ENCODE measurements at regions not wholly inside any gene's neighbourhood (a gene's known extent, or its start where the extent isn't known, plus 50 kb on each side); places are given as distances from the start of the nearest gene placed in this dataset.

DNA sequence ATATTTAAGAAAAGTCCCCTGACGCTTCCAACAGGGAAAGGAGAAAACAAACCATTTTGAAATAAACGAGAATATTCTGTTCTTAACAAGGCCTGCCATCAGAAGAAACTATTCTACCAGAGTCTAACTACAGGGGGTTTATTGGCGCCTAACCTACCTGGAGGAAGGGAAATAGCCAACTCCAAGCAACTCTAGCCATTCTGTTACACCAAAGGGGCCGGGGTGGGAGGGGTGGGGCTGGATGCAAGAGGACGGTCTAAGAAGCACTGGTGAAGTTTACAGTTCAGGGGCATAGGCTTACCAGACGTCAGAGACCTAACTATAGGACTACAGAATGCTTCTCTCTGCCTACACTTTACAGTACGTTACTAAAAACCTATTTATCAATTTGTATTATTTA is 60.5 kb upstream of the GALNT5 start:
- no peak overlapping the region for H2AK5ac ChIP-seq (ENCODE audit: low read length)
- H3K4ac ChIP-seq (ENCODE audit: low read depth, low read length) = no peak overlapping the region
- H4K8ac ChIP-seq (ENCODE audit: low read depth, low read length) = no peak overlapping the region
- H3K27ac ChIP-seq (ENCODE audit: low read depth, low read length) = no peak overlapping the region
- H3K23ac ChIP-seq (ENCODE audit: low read length) = no peak overlapping the region
- no peaks in the 10 kb centered on the region for H3K79me2 ChIP-seq (ENCODE audit: control insufficient read depth, insufficient read depth, low read length)
- no peak overlapping the region for H2BK5ac ChIP-seq (ENCODE audit: low read length)
- no peak overlapping the region for H3K56ac ChIP-seq (ENCODE audit: low read length)
- H3K4me1 ChIP-seq (ENCODE audit: control insufficient read depth, low read depth, low read length) = no peaks in the 10 kb centered on the region
- DNase-seq = peak; percentile 33
- no peaks in the 10 kb centered on the region for H3K27me3 ChIP-seq (ENCODE audit: insufficient read depth, low read length, poor library complexity)
- H3K18ac ChIP-seq (ENCODE audit: low read length) = no peak overlapping the region
- H3K79me1 ChIP-seq (ENCODE audit: low read length) = no peaks in the 10 kb centered on the region
- no peak overlapping the region for H3K4me3 ChIP-seq (ENCODE audit: low read length)
- no peak overlapping the region for H4K5ac ChIP-seq (ENCODE audit: low read length)
- no peak overlapping the region for H3K4me2 ChIP-seq (ENCODE audit: low read length)
- no peak overlapping the region for H2BK120ac ChIP-seq (ENCODE audit: low read depth, low read length)
- no peaks in the 10 kb centered on the region for H3K36me3 ChIP-seq (ENCODE audit: control insufficient read depth, insufficient read depth, low read length)
- no peak overlapping the region for H2BK15ac ChIP-seq (replicated peaks; ENCODE audit: low read depth)
- no CpG with 5 or more reads among the region's 7 CpGs for WGBS (ENCODE audit: extremely low coverage, insufficient coverage, low lambda C conversion rate)
- H3K9ac ChIP-seq (ENCODE audit: low read length) = no peak overlapping the region

DNA sequence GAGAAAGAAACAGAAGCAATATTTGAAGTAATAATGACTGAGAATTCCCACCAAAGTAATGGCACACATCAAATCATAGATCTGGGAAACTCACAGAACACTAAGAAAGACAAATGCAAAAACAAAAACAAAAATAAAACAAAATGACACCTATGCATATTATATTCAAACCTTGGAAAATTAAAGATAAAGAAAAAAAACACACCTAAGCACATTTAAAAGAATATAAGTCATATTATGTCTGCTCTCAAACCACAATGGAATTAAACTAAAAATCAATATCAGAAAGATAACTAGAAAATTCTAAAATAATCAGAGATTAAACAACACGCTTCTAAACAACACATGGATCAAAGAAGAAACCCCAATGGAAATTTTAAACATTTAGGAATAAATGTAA is 59.7 kb upstream of the GALNT5 start:
- no CpG with 5 or more reads among the region's 1 CpG for WGBS (ENCODE audit: extremely low coverage, insufficient coverage, low lambda C conversion rate)

DNA sequence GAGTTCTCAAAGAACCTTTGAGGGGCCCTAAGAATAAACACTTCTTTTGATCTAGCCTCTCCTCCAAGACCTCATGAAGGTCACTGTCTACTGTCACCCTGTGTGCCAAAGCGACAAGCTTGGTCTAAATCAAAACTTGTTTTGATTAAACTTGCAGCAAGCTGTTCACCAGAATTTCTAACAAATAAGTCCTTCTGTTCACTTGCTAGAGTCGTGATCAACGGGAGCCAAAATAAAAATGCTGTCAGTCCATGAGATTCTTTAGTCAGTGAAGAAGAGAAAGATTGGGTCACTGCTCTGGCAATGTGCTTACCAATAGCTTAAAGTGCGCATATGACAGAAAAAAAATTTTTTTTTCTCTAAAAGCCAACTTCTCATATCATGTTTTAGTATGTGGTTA is 53.9 kb upstream of the GALNT5 start:
- no peak overlapping the region for H3K56ac ChIP-seq (ENCODE audit: low read length)
- H2AK5ac ChIP-seq (ENCODE audit: low read length) = no peak overlapping the region
- no peak overlapping the region for H3K18ac ChIP-seq (ENCODE audit: low read length)
- no peaks in the 10 kb centered on the region for H3K36me3 ChIP-seq (ENCODE audit: control insufficient read depth, insufficient read depth, low read length)
- no peak overlapping the region for H3K4me2 ChIP-seq (ENCODE audit: low read length)
- H3K79me2 ChIP-seq (ENCODE audit: control insufficient read depth, insufficient read depth, low read length) = no peaks in the 10 kb centered on the region
- H2BK5ac ChIP-seq (ENCODE audit: low read length) = no peak overlapping the region
- no peak for DNase-seq
- no peak overlapping the region for H3K27ac ChIP-seq (ENCODE audit: low read depth, low read length)
- H3K9ac ChIP-seq (ENCODE audit: low read length) = no peak overlapping the region
- H3K79me1 ChIP-seq (ENCODE audit: low read length) = no peaks in the 10 kb centered on the region
- no peak overlapping the region for H4K5ac ChIP-seq (ENCODE audit: low read length)
- H4K8ac ChIP-seq (ENCODE audit: low read depth, low read length) = no peak overlapping the region
- no peaks in the 10 kb centered on the region for H3K27me3 ChIP-seq (ENCODE audit: insufficient read depth, low read length, poor library complexity)
- H3K4ac ChIP-seq (ENCODE audit: low read depth, low read length) = no peak overlapping the region
- H2BK120ac ChIP-seq (ENCODE audit: low read depth, low read length) = no peak overlapping the region
- no peaks in the 10 kb centered on the region for H3K4me1 ChIP-seq (ENCODE audit: control insufficient read depth, low read depth, low read length)
- WGBS (ENCODE audit: extremely low coverage, insufficient coverage, low lambda C conversion rate) = no CpG with 5 or more reads among the region's 4 CpGs
- H3K23ac ChIP-seq (ENCODE audit: low read length) = no peak overlapping the region
- no peak overlapping the region for H3K4me3 ChIP-seq (ENCODE audit: low read length)
- no peak overlapping the region for H2BK15ac ChIP-seq (replicated peaks; ENCODE audit: low read depth)

More for the DNA sequence above, 59.7 kb upstream of the GALNT5 start:
- Histone ChIP-seq H3K4me1 (ENCODE audit: control insufficient read depth, low read depth, low read length) (no peaks in the 10 kb centered on the region), H2BK15ac (replicated peaks; ENCODE audit: low read depth) (no peak overlapping the region), H2AK5ac (ENCODE audit: low read length) (no peak overlapping the region), H4K5ac (ENCODE audit: low read length) (no peak overlapping the region), H3K18ac (ENCODE audit: low read length) (no peak overlapping the region), H3K4me3 (ENCODE audit: low read length) (no peak overlapping the region), H3K4me2 (ENCODE audit: low read length) (no peak overlapping the region), H3K36me3 (ENCODE audit: control insufficient read depth, insufficient read depth, low read length) (no peaks in the 10 kb centered on the region), H3K23ac (ENCODE audit: low read length) (no peak overlapping the region), H3K9ac (ENCODE audit: low read length) (no peak overlapping the region), H3K56ac (ENCODE audit: low read length) (no peak overlapping the region), H3K27ac (ENCODE audit: low read depth, low read length) (no peak overlapping the region), H4K8ac (ENCODE audit: low read depth, low read length) (no peak overlapping the region), H2BK120ac (ENCODE audit: low read depth, low read length) (no peak overlapping the region), H3K27me3 (ENCODE audit: insufficient read depth, low read length, poor library complexity) (no peaks in the 10 kb centered on the region), H2BK5ac (ENCODE audit: low read length) (no peak overlapping the region), H3K79me2 (ENCODE audit: control insufficient read depth, insufficient read depth, low read length) (no peaks in the 10 kb centered on the region), H3K4ac (ENCODE audit: low read depth, low read length) (no peak overlapping the region), H3K79me1 (ENCODE audit: low read length) (no peaks in the 10 kb centered on the region)
- DNase-seq = no peak

DNA sequence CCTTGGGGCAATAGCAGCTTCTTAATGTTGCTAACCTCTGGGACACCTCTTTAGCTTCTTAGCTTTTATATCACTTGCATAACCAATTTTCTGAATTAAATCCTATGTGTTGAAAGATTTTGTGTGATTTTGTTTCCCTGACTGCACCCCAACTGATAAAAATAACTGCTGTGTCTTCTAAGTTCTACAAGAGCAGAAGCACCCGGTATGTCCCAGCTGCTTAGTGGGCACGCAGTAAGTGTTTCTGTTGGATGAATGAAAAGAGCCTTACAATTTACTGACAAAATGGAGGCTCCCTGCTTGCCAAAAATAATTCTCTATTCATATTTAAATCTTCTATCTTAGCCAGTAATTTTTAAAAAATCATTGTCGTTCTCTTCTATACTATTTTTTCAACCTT is 53.1 kb upstream of the GALNT5 start:
- Histone ChIP-seq H3K79me2 (ENCODE audit: control insufficient read depth, insufficient read depth, low read length) (no peaks in the 10 kb centered on the region), H3K56ac (ENCODE audit: low read length) (no peak overlapping the region), H3K23ac (ENCODE audit: low read length) (no peak overlapping the region), H2BK5ac (ENCODE audit: low read length) (no peak overlapping the region), H3K27ac (ENCODE audit: low read depth, low read length) (no peak overlapping the region), H4K5ac (ENCODE audit: low read length) (no peak overlapping the region), H4K8ac (ENCODE audit: low read depth, low read length) (no peak overlapping the region), H3K4me2 (ENCODE audit: low read length) (no peak overlapping the region), H3K27me3 (ENCODE audit: insufficient read depth, low read length, poor library complexity) (no peaks in the 10 kb centered on the region), H3K36me3 (ENCODE audit: control insufficient read depth, insufficient read depth, low read length) (no peaks in the 10 kb centered on the region), H3K4ac (ENCODE audit: low read depth, low read length) (no peak overlapping the region), H2BK120ac (ENCODE audit: low read depth, low read length) (no peak overlapping the region), H3K4me3 (ENCODE audit: low read length) (no peak overlapping the region), H2BK15ac (replicated peaks; ENCODE audit: low read depth) (no peak overlapping the region), H3K18ac (ENCODE audit: low read length) (no peak overlapping the region), H3K9ac (ENCODE audit: low read length) (no peak overlapping the region), H3K4me1 (ENCODE audit: control insufficient read depth, low read depth, low read length) (no peaks in the 10 kb centered on the region), H3K79me1 (ENCODE audit: low read length) (no peaks in the 10 kb centered on the region), H2AK5ac (ENCODE audit: low read length) (no peak overlapping the region)
- DNase-seq = no peak
- WGBS (ENCODE audit: extremely low coverage, insufficient coverage, low lambda C conversion rate) = 100% methylated on average over 1 of the region's 3 CpGs

DNA sequence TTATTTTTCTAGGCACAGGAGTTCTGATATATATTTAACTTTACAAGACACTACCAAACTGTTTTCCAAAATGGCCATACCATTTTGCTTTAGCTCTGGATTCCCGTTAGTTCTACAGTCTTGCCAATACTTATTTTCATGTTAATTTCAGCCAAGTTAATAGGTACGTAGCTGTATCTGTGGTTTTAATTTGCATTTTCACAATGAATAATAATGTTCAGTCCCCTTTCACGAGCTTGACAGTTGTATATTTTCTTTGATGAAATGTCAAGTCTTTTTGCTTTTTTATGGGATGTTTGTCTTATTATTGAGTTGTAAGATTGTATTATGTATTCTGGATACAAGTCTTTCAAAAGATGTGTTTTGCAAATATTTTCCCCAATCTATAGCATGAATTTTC is 50.6 kb upstream of the GALNT5 start:
- H3K9ac ChIP-seq (ENCODE audit: low read length) = no peak overlapping the region
- no peaks in the 10 kb centered on the region for H3K79me2 ChIP-seq (ENCODE audit: control insufficient read depth, insufficient read depth, low read length)
- no peak overlapping the region for H3K27ac ChIP-seq (ENCODE audit: low read depth, low read length)
- no peak overlapping the region for H2BK15ac ChIP-seq (replicated peaks; ENCODE audit: low read depth)
- H3K4me2 ChIP-seq (ENCODE audit: low read length) = no peak overlapping the region
- no peak overlapping the region for H3K56ac ChIP-seq (ENCODE audit: low read length)
- H3K36me3 ChIP-seq (ENCODE audit: control insufficient read depth, insufficient read depth, low read length) = no peaks in the 10 kb centered on the region
- no peak overlapping the region for H4K8ac ChIP-seq (ENCODE audit: low read depth, low read length)
- H3K4me3 ChIP-seq (ENCODE audit: low read length) = no peak overlapping the region
- no peak overlapping the region for H3K23ac ChIP-seq (ENCODE audit: low read length)
- no peaks in the 10 kb centered on the region for H3K27me3 ChIP-seq (ENCODE audit: insufficient read depth, low read length, poor library complexity)
- no peak overlapping the region for H2BK120ac ChIP-seq (ENCODE audit: low read depth, low read length)
- H3K79me1 ChIP-seq (ENCODE audit: low read length) = no peaks in the 10 kb centered on the region
- H4K5ac ChIP-seq (ENCODE audit: low read length) = no peak overlapping the region
- H3K4me1 ChIP-seq (ENCODE audit: control insufficient read depth, low read depth, low read length) = no peaks in the 10 kb centered on the region
- H2BK5ac ChIP-seq (ENCODE audit: low read length) = no peak overlapping the region
- H2AK5ac ChIP-seq (ENCODE audit: low read length) = no peak overlapping the region
- no peak overlapping the region for H3K4ac ChIP-seq (ENCODE audit: low read depth, low read length)
- no CpG with 5 or more reads among the region's 3 CpGs for WGBS (ENCODE audit: extremely low coverage, insufficient coverage, low lambda C conversion rate)
- no peak overlapping the region for H3K18ac ChIP-seq (ENCODE audit: low read length)
- no peak for DNase-seq
